Naive thymus-derived CD4-positive, alpha-beta T cell (primary cell): ENCODE measurements at regions not wholly inside any gene's neighbourhood (a gene's known extent, or its start where the extent isn't known, plus 50 kb on each side); places are given as distances from the start of the nearest gene placed in this dataset.

Experiments used
- ATAC-seq: fragments of 150-1000 bp; cut with Tn5 transposase; 2 replicates; pipeline ENCODE4 v1.10.0; 2021; ENCODE audit warnings: mild to moderate bottlenecking, moderate library complexity
- CTCF ChIA-PET: fragments of 350-600 bp; sonication (Branson Sonifier 250); formaldehyde crosslinking; loops from one replicate; lab custom pipeline; 2021; ENCODE audit warnings: antibody characterized with exemption; lab: Charles Lee
- POLR2A ChIA-PET: fragments of 350-600 bp; sonication (Branson Sonifier 250); formaldehyde crosslinking; loops from one replicate; lab custom pipeline; 2021; ENCODE audit warnings: antibody characterized with exemption, inconsistent platforms; lab: Charles Lee
- DNase-seq, 9 donors: peaks; one replicate each; pipeline versions ENCODE4 v3.0.0 to v3.0.0-alpha.2; 2020 to 2022; ENCODE audit warnings: mixed read lengths in 1 of 9
- H3K27ac ChIP-seq: one replicate; pipeline ENCODE4 v1.7.0; 2013; ENCODE audit warnings: mild to moderate bottlenecking, low read depth, low read length, moderate library complexity
- H3K27me3 ChIP-seq, 2 donors: one replicate each; pipeline ENCODE4 v1.7.0; 2013; ENCODE audit warnings: low read length in 2 of 2, mild to moderate bottlenecking in 2 of 2, moderate library complexity in 2 of 2; ENCODE audit not compliant: control insufficient read depth in 2 of 2, insufficient read depth in 2 of 2
- H3K36me3 ChIP-seq, 3 experiments: 1 replicate in 2 of 3; 2 replicates in 1 of 3; pipeline ENCODE4 v1.7.0; 2013; ENCODE audit warnings: low read length in 3 of 3, mild to moderate bottlenecking in 3 of 3, moderate library complexity in 1 of 3; ENCODE audit not compliant: insufficient read depth in 3 of 3, control insufficient read depth in 2 of 3
- H3K4me1 ChIP-seq, 2 donors: one replicate each; pipeline ENCODE4 v1.7.0; 2013; ENCODE audit warnings: low read length in 2 of 2, mild to moderate bottlenecking in 2 of 2, moderate library complexity in 1 of 2; ENCODE audit not compliant: control insufficient read depth in 2 of 2, insufficient read depth in 2 of 2
- H3K4me3 ChIP-seq: 2 replicates; pipeline ENCODE4 v1.7.0; 2013; ENCODE audit warnings: mild to moderate bottlenecking, low read length
- H3K9me3 ChIP-seq, 3 experiments: 1 replicate in 2 of 3; 2 replicates in 1 of 3; pipeline ENCODE4 v1.7.0; 2013; ENCODE audit warnings: low read length in 3 of 3; ENCODE audit not compliant: control insufficient read depth in 2 of 3
- H3K27ac Mint-ChIP-seq, 9 donors: one replicate each; pipeline ENCODE4 v1.8.0; 2020 to 2022; ENCODE audit warnings: mixed read lengths in 9 of 9, mild to moderate bottlenecking in 8 of 9, moderate library complexity in 5 of 9, inconsistent platforms in 2 of 9
- H3K27me3 Mint-ChIP-seq, 5 donors: one replicate each; pipeline ENCODE4 v1.8.0; 2021 to 2022; ENCODE audit warnings: mixed read lengths in 5 of 5, mild to moderate bottlenecking in 1 of 5
- H3K36me3 Mint-ChIP-seq, 5 donors: one replicate each; pipeline ENCODE4 v1.8.0; 2020 to 2022; ENCODE audit warnings: mixed read lengths in 5 of 5, mild to moderate bottlenecking in 3 of 5, inconsistent platforms in 1 of 5
- H3K4me1 Mint-ChIP-seq, 7 donors: one replicate each; pipeline ENCODE4 v1.8.0; 2020 to 2022; ENCODE audit warnings: mixed read lengths in 7 of 7, mild to moderate bottlenecking in 3 of 7, inconsistent platforms in 1 of 7
- H3K4me3 Mint-ChIP-seq, 10 donors: one replicate each; pipeline ENCODE4 v1.8.0; 2020 to 2022; ENCODE audit warnings: mild to moderate bottlenecking in 10 of 10, mixed read lengths in 10 of 10, moderate library complexity in 6 of 10, inconsistent platforms in 2 of 10
- H3K9me3 Mint-ChIP-seq, 11 donors: one replicate each; pipeline ENCODE4 v1.8.0; 2020 to 2022; ENCODE audit warnings: mixed read lengths in 11 of 11, mild to moderate bottlenecking in 4 of 11, inconsistent platforms in 1 of 11, moderate library complexity in 1 of 11
- intact Hi-C, 2 donors: fragments of 100-400 bp; cut with micrococcal nuclease; formaldehyde crosslinking; loops; one replicate each; pipeline ENCODE4 v1.15.1; 2023

- no peak for ATAC-seq
- CTCF ChIA-PET = no interaction called here
- H3K4me1 ChIP-seq = no peaks in the 10 kb centered on the region
- no peak overlapping the region for H3K27ac ChIP-seq
- H3K4me3 Mint-ChIP-seq = no peak overlapping the region
- H3K27me3 Mint-ChIP-seq = peaks cover 0 to 28% (median 5%) of the 10 kb centered on the region in 5 donors
- no peak overlapping the region for H3K4me3 ChIP-seq
- peaks cover 0 to 1% (median 0%) of the 10 kb centered on the region in 7 donors for H3K4me1 Mint-ChIP-seq
- H3K9me3 ChIP-seq = peaks cover 0 to 9% (median 0%) of the 10 kb centered on the region in 3 experiments
- H3K27me3 ChIP-seq = no peaks in the 10 kb centered on the region
- POLR2A ChIA-PET = no interaction called here
- no peak for DNase-seq
- H3K27ac Mint-ChIP-seq = no peak overlapping the region
- H3K36me3 Mint-ChIP-seq = no peaks in the 10 kb centered on the region
- H3K9me3 Mint-ChIP-seq = peaks cover 0 to 3% (median 0%) of the 10 kb centered on the region in 11 donors
- intact Hi-C loops = no loop called here
- H3K36me3 ChIP-seq = no peaks in the 10 kb centered on the region
These were observed 935.7 kb downstream of the BRD1 start for GRCh38 chr22:48891688-48892577.

GRCh38 chr22:48890693-48891554 is 936.7 kb downstream of the BRD1 start:
- Mint-ChIP-seq H3K27ac (no peak overlapping the region), H3K27me3 (peaks cover 0 to 27% (median 5%) of the 10 kb centered on the region in 5 donors), H3K4me1 (peaks cover 0 to 1% (median 0%) of the 10 kb centered on the region in 7 donors), H3K9me3 (peaks cover 0 to 3% (median 0%) of the 10 kb centered on the region in 11 donors), H3K36me3 (no peaks in the 10 kb centered on the region), H3K4me3 (no peak overlapping the region)
- ATAC-seq (no peak), DNase-seq (no peak)
- no peak overlapping the region for H3K27ac ChIP-seq
- intact Hi-C loops = no loop called here
- ChIA-PET CTCF (no interaction called here), POLR2A (no interaction called here)
- peaks cover 0 to 9% (median 0%) of the 10 kb centered on the region in 3 experiments for H3K9me3 ChIP-seq
- no peaks in the 10 kb centered on the region for H3K4me1 ChIP-seq
- no peaks in the 10 kb centered on the region for H3K36me3 ChIP-seq
- H3K27me3 ChIP-seq = no peaks in the 10 kb centered on the region
- H3K4me3 ChIP-seq = no peak overlapping the region

- ATAC-seq (no peak), DNase-seq (no peak)
- H3K27me3 Mint-ChIP-seq = peaks cover 0 to 27% (median 5%) of the 10 kb centered on the region in 5 donors
- intact Hi-C loops = no loop called here
- no peak overlapping the region for H3K4me3 Mint-ChIP-seq
- ChIA-PET CTCF (no interaction called here), POLR2A (no interaction called here)
- peaks cover 0 to 1% (median 0%) of the 10 kb centered on the region in 7 donors for H3K4me1 Mint-ChIP-seq
- H3K27ac ChIP-seq = no peak overlapping the region
- no peaks in the 10 kb centered on the region for H3K36me3 Mint-ChIP-seq
- no peaks in the 10 kb centered on the region for H3K27me3 ChIP-seq
- no peak overlapping the region for H3K27ac Mint-ChIP-seq
- no peak overlapping the region for H3K4me3 ChIP-seq
- H3K36me3 ChIP-seq = no peaks in the 10 kb centered on the region
- peaks cover 0 to 3% (median 0%) of the 10 kb centered on the region in 11 donors for H3K9me3 Mint-ChIP-seq
- H3K4me1 ChIP-seq = no peaks in the 10 kb centered on the region
- H3K9me3 ChIP-seq = peaks cover 0 to 9% (median 0%) of the 10 kb centered on the region in 3 experiments
These were observed 937.6 kb downstream of the BRD1 start for GRCh38 chr22:48889887-48890692.

- CTCF ChIA-PET = no interaction called here
- H3K4me3 Mint-ChIP-seq = no peak overlapping the region
- H3K4me3 ChIP-seq = no peak overlapping the region
- H3K36me3 ChIP-seq = no peaks in the 10 kb centered on the region
- ATAC-seq (no peak), DNase-seq (no peak)
- no peak overlapping the region for H3K27ac Mint-ChIP-seq
- H3K27me3 ChIP-seq = no peaks in the 10 kb centered on the region
- POLR2A ChIA-PET = no interaction called here
- peaks cover 0 to 3% (median 0%) of the 10 kb centered on the region in 11 donors for H3K9me3 Mint-ChIP-seq
- peaks cover 0 to 22% (median 6%) of the 10 kb centered on the region in 5 donors for H3K27me3 Mint-ChIP-seq
- H3K4me1 Mint-ChIP-seq = peaks cover 0 to 1% (median 0%) of the 10 kb centered on the region in 7 donors
- no peaks in the 10 kb centered on the region for H3K4me1 ChIP-seq
- intact Hi-C loops = no loop called here
- H3K27ac ChIP-seq = no peak overlapping the region
- peaks cover 0 to 9% (median 0%) of the 10 kb centered on the region in 3 experiments for H3K9me3 ChIP-seq
- H3K36me3 Mint-ChIP-seq = no peaks in the 10 kb centered on the region
These were observed 938.4 kb downstream of the BRD1 start for GRCh38 chr22:48889209-48889830.

GRCh38 chr22:48888466-48889208 is 939.0 kb downstream of the BRD1 start:
- H3K4me1 Mint-ChIP-seq = peaks cover 0 to 1% (median 0%) of the 10 kb centered on the region in 7 donors
- peaks cover 0 to 19% (median 9%) of the 10 kb centered on the region in 5 donors for H3K27me3 Mint-ChIP-seq
- no peaks in the 10 kb centered on the region for H3K36me3 Mint-ChIP-seq
- CTCF ChIA-PET = no interaction called here
- Histone ChIP-seq H3K27ac (no peak overlapping the region), H3K9me3 (peaks cover 0 to 9% (median 0%) of the 10 kb centered on the region in 3 experiments), H3K36me3 (no peaks in the 10 kb centered on the region), H3K27me3 (no peaks in the 10 kb centered on the region), H3K4me3 (no peak overlapping the region), H3K4me1 (no peaks in the 10 kb centered on the region)
- ATAC-seq = no peak
- POLR2A ChIA-PET = no interaction called here
- DNase-seq = no peak
- H3K9me3 Mint-ChIP-seq = peaks cover 0 to 3% (median 0%) of the 10 kb centered on the region in 11 donors
- no peak overlapping the region for H3K4me3 Mint-ChIP-seq
- intact Hi-C loops = no loop called here
- no peak overlapping the region for H3K27ac Mint-ChIP-seq
